KMS-11 (cell line): ENCODE measurements at regions not wholly inside any gene's neighbourhood (a gene's known extent, or its start where the extent isn't known, plus 50 kb on each side); places are given as distances from the start of the nearest gene placed in this dataset.

Experiments used
- H2AFZ ChIP-seq: fragments of 200-600 bp; sonication (generic); 2 replicates; pipeline ENCODE4 v1.6.1; 2016; ENCODE audit warnings: antibody characterized with exemption, mixed run types, low read depth
- H3K27ac ChIP-seq: fragments of 200-600 bp; sonication (generic); 2 replicates; pipeline ENCODE4 v1.6.1; 2016; ENCODE audit warnings: mild to moderate bottlenecking, mixed run types
- H3K27me3 ChIP-seq: fragments of 200-600 bp; sonication (generic); 2 replicates; pipeline ENCODE4 v1.6.1; 2017; ENCODE audit warnings: mild to moderate bottlenecking, low read depth, mixed run types, moderate library complexity; ENCODE audit not compliant: insufficient read depth
- H3K36me3 ChIP-seq: fragments of 200-600 bp; sonication (generic); 2 replicates; pipeline ENCODE4 v1.6.1; 2017; ENCODE audit warnings: mild to moderate bottlenecking, mixed run types; ENCODE audit not compliant: insufficient read depth
- H3K4me1 ChIP-seq: fragments of 200-600 bp; sonication (generic); 2 replicates; pipeline ENCODE4 v1.6.1; 2016; ENCODE audit warnings: mild to moderate bottlenecking, low read depth, mixed run types; ENCODE audit not compliant: poor library complexity, severe bottlenecking
- H3K4me2 ChIP-seq: fragments of 200-600 bp; sonication (generic); 2 replicates; pipeline ENCODE4 v1.7.0; 2016; ENCODE audit warnings: mild to moderate bottlenecking, mixed run types
- H3K4me3 ChIP-seq: fragments of 200-600 bp; sonication (generic); IDR thresholded peaks from 2 replicates; pipeline ENCODE4 v1.6.1; 2017; ENCODE audit warnings: low read depth, low read length, mixed read lengths; ENCODE audit not compliant: insufficient read depth
- H3K79me2 ChIP-seq: fragments of 200-600 bp; sonication (generic); 2 replicates; pipeline ENCODE4 v1.6.1; 2016; ENCODE audit warnings: low read depth, mixed run types; ENCODE audit not compliant: insufficient read depth
- H3K9ac ChIP-seq: fragments of 200-600 bp; sonication (generic); 2 replicates; pipeline ENCODE4 v1.6.1; 2016; ENCODE audit warnings: mild to moderate bottlenecking, mixed run types
- H4K20me1 ChIP-seq: fragments of 200-600 bp; sonication (generic); 2 replicates; pipeline ENCODE4 v1.6.1; 2016; ENCODE audit warnings: mild to moderate bottlenecking, mixed run types; ENCODE audit not compliant: insufficient read depth
- CTCF ChIP-seq: fragments of 200-600 bp; sonication (generic); conservative IDR thresholded peaks from 2 replicates; pipeline ENCODE4 v1.6.1; 2017; ENCODE audit warnings: low read depth, mild to moderate bottlenecking, antibody characterized with exemption, low read length, moderate library complexity, mixed read lengths

GRCh38 chr19:28838909-28839308 is 374.0 kb downstream of the UQCRFS1 start:
- no peak overlapping the region for H3K4me3 ChIP-seq
- no peaks in the 10 kb centered on the region for H3K4me1 ChIP-seq
- no peaks in the 10 kb centered on the region for H3K27me3 ChIP-seq
- no peak for TF ChIP-seq CTCF
- H4K20me1 ChIP-seq, result no peaks in the 10 kb centered on the region
- no peak overlapping the region for H3K4me2 ChIP-seq
- no peak overlapping the region for H3K9ac ChIP-seq
- H3K36me3 ChIP-seq, result no peaks in the 10 kb centered on the region
- no peak overlapping the region for H3K27ac ChIP-seq
- no peak overlapping the region for H2AFZ ChIP-seq
- no peaks in the 10 kb centered on the region for H3K79me2 ChIP-seq

GRCh38 chr19:28836421-28836820 is 376.5 kb downstream of the UQCRFS1 start:
- no peaks in the 10 kb centered on the region for H3K27me3 ChIP-seq
- no peak overlapping the region for H3K27ac ChIP-seq

GRCh38 chr19:28834996-28835395 is 378.0 kb downstream of the UQCRFS1 start:
- no peak for TF ChIP-seq CTCF
- H3K79me2 ChIP-seq, result no peaks in the 10 kb centered on the region
- H3K36me3 ChIP-seq, result no peaks in the 10 kb centered on the region
- H3K27me3 ChIP-seq, result no peaks in the 10 kb centered on the region
- no peak overlapping the region for H3K27ac ChIP-seq
- H2AFZ ChIP-seq, result no peak overlapping the region
- no peak overlapping the region for H3K4me2 ChIP-seq
- no peak overlapping the region for H3K4me3 ChIP-seq
- H3K9ac ChIP-seq, result no peak overlapping the region
- no peaks in the 10 kb centered on the region for H4K20me1 ChIP-seq
- H3K4me1 ChIP-seq, result no peaks in the 10 kb centered on the region

More at GRCh38 chr19:28836421-28836820, 376.5 kb downstream of the UQCRFS1 start:
- H3K4me1 ChIP-seq, result no peaks in the 10 kb centered on the region
- no peak overlapping the region for H3K4me3 ChIP-seq
- H3K4me2 ChIP-seq, result no peak overlapping the region
- no peaks in the 10 kb centered on the region for H3K79me2 ChIP-seq
- no peaks in the 10 kb centered on the region for H4K20me1 ChIP-seq
- TF ChIP-seq CTCF, result no peak
- no peak overlapping the region for H2AFZ ChIP-seq
- H3K36me3 ChIP-seq, result no peaks in the 10 kb centered on the region
- no peak overlapping the region for H3K9ac ChIP-seq

- TF ChIP-seq CTCF, result no peak
- Histone ChIP-seq H3K4me2 (no peak overlapping the region), H2AFZ (no peak overlapping the region), H3K4me3 (no peak overlapping the region), H3K4me1 (no peaks in the 10 kb centered on the region), H3K27me3 (no peaks in the 10 kb centered on the region), H3K27ac (no peak overlapping the region), H3K79me2 (no peaks in the 10 kb centered on the region), H3K9ac (no peak overlapping the region), H3K36me3 (no peaks in the 10 kb centered on the region), H4K20me1 (no peaks in the 10 kb centered on the region)
These were observed 381.5 kb downstream of the UQCRFS1 start for GRCh38 chr19:28831462-28831861.
